HepG2 (cell line): ENCODE measurements at regions not wholly inside any gene's neighbourhood (a gene's known extent, or its start where the extent isn't known, plus 50 kb on each side); places are given as distances from the start of the nearest gene placed in this dataset.

ENCODE experiments used
- CSRNP2 ChIP-seq: sonication (generic); formaldehyde crosslinking; conservative IDR thresholded peaks from 2 replicates; pipeline ENCODE4 v1.8.0; 2022; ENCODE audit warnings: low read depth, missing genetic modification reagents
- DZIP1 ChIP-seq: sonication (generic); formaldehyde crosslinking; IDR thresholded peaks from 2 replicates; pipeline ENCODE4 v1.5.0; 2020; ENCODE audit warnings: mild to moderate bottlenecking, missing genetic modification reagents
- NR0B2 ChIP-seq: sonication (generic); formaldehyde crosslinking; IDR thresholded peaks from 2 replicates; pipeline ENCODE4 v1.4.0; 2020; ENCODE audit warnings: mild to moderate bottlenecking, missing genetic modification reagents
- ZBTB37 ChIP-seq: sonication (generic); formaldehyde crosslinking; IDR thresholded peaks from 2 replicates; pipeline ENCODE4 v1.4.0; 2020; ENCODE audit warnings: mild to moderate bottlenecking, missing genetic modification reagents
- ZNF414 ChIP-seq: sonication (generic); formaldehyde crosslinking; IDR thresholded peaks from 2 replicates; pipeline ENCODE4 v1.5.0; 2020; ENCODE audit warnings: missing genetic modification reagents
- ZNF468 ChIP-seq: sonication (generic); formaldehyde crosslinking; IDR thresholded peaks from 2 replicates; pipeline ENCODE4 v1.8.0; 2022; ENCODE audit warnings: mild to moderate bottlenecking, moderate library complexity, missing genetic modification reagents

- TF ChIP-seq ZNF414 (CRISPR knock-in tag) (no peak), DZIP1 (no peak), ZBTB37 (CRISPR knock-in tag) (no peak), CSRNP2 (no peak), ZNF468 (no peak), NR0B2 (CRISPR knock-in tag) (no peak)
Observed at GRCh38 chr1:222252788-222253187, 295.1 kb downstream of the HHIPL2 start (continued).
